Osteoblast (primary cell): ENCODE measurements at regions not wholly inside any gene's neighbourhood (a gene's known extent, or its start where the extent isn't known, plus 50 kb on each side); places are given as distances from the start of the nearest gene placed in this dataset.

ENCODE experiments used
- DNase-seq: peaks from one replicate; pipeline ENCODE4 v3.0.0; 2011; ENCODE audit warnings: low spot score, mixed read lengths; ENCODE audit not compliant: insufficient read length; ENCODE audit errors: missing footprints
- H2AFZ ChIP-seq: 2 replicates; pipeline ENCODE4 v1.6.0; 2011; ENCODE audit warnings: mild to moderate bottlenecking, low read length
- H3K27ac ChIP-seq: 2 replicates; pipeline ENCODE4 v1.5.1; 2011; ENCODE audit warnings: mild to moderate bottlenecking, low read depth, low read length, moderate library complexity
- H3K27me3 ChIP-seq: 2 replicates; pipeline ENCODE4 v1.6.0; 2012; ENCODE audit warnings: mild to moderate bottlenecking, control low read depth, inconsistent platforms, low read length, moderate library complexity; ENCODE audit not compliant: insufficient read depth
- H3K36me3 ChIP-seq: 2 replicates; pipeline ENCODE4 v1.5.1; 2011; ENCODE audit warnings: mild to moderate bottlenecking, low read length, control low read depth, moderate library complexity; ENCODE audit not compliant: insufficient read depth
- H3K4me1 ChIP-seq: 2 replicates; pipeline ENCODE4 v1.5.1; 2011; ENCODE audit warnings: mild to moderate bottlenecking, low read length, control low read depth, moderate library complexity; ENCODE audit not compliant: insufficient read depth
- H3K4me2 ChIP-seq: 2 replicates; pipeline ENCODE4 v1.6.0; 2011; ENCODE audit warnings: mild to moderate bottlenecking, low read length; ENCODE audit not compliant: insufficient read depth
- H3K4me3 ChIP-seq: fragments of 200-600 bp; sonication (generic); 3 replicates; pipeline ENCODE4 v1.5.1; 2012; ENCODE audit warnings: mild to moderate bottlenecking, low read length, inconsistent platforms; ENCODE audit not compliant: insufficient read depth
- H3K79me2 ChIP-seq: 2 replicates; pipeline ENCODE4 v1.6.0; 2012; ENCODE audit warnings: mild to moderate bottlenecking, low read length, control low read depth, inconsistent platforms; ENCODE audit not compliant: insufficient read depth
- H3K9me3 ChIP-seq: 2 replicates; pipeline ENCODE4 v1.5.1; 2011; ENCODE audit warnings: low read depth, low read length, control low read depth
- H4K20me1 ChIP-seq: 2 replicates; pipeline ENCODE4 v1.6.0; 2012; ENCODE audit warnings: mild to moderate bottlenecking, low read length, control low read depth; ENCODE audit not compliant: insufficient read depth
- TF ChIP-seq, protein P1 (sequence below): IDR thresholded peaks from 2 replicates; pipeline ENCODE4 v1.5.1; 2011; ENCODE audit warnings: mild to moderate bottlenecking, low read depth, low read length, moderate library complexity; ENCODE audit errors: extremely low read depth

DNA sequence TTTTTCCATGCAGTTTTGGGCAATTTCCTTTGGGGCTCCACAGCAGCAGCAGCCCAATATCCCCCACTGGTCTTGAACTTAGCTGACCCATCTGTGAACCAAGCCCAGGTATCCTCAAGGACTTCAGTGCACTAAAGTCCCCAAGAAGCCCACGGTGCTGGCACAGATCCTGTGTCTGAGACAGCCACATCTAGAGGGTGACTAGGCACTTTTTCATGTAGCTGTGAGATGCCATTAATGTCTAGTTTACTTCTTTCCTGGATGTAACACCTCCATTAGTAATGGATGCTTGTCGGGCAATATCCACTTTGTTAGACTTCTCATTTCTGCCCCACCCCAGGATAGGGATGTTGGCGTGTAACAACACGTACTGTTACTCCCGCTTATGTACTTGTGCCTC is 117.9 kb downstream of the GPCPD1 start:
- no peaks in the 10 kb centered on the region for H3K9me3 ChIP-seq
- H3K4me3 ChIP-seq, result no peak overlapping the region
- no peaks in the 10 kb centered on the region for H3K36me3 ChIP-seq
- H3K4me2 ChIP-seq, result no peak overlapping the region
- no peaks in the 10 kb centered on the region for H3K4me1 ChIP-seq
- no peaks in the 10 kb centered on the region for H4K20me1 ChIP-seq
- H3K27me3 ChIP-seq, result peaks cover 3% of the 10 kb centered on the region
- DNase-seq, result no peak
- no peak overlapping the region for H3K27ac ChIP-seq
- TF ChIP-seq, protein P1, sequence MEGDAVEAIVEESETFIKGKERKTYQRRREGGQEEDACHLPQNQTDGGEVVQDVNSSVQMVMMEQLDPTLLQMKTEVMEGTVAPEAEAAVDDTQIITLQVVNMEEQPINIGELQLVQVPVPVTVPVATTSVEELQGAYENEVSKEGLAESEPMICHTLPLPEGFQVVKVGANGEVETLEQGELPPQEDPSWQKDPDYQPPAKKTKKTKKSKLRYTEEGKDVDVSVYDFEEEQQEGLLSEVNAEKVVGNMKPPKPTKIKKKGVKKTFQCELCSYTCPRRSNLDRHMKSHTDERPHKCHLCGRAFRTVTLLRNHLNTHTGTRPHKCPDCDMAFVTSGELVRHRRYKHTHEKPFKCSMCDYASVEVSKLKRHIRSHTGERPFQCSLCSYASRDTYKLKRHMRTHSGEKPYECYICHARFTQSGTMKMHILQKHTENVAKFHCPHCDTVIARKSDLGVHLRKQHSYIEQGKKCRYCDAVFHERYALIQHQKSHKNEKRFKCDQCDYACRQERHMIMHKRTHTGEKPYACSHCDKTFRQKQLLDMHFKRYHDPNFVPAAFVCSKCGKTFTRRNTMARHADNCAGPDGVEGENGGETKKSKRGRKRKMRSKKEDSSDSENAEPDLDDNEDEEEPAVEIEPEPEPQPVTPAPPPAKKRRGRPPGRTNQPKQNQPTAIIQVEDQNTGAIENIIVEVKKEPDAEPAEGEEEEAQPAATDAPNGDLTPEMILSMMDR, result no peak
- H3K79me2 ChIP-seq, result no peaks in the 10 kb centered on the region
- H2AFZ ChIP-seq, result no peak overlapping the region

DNA sequence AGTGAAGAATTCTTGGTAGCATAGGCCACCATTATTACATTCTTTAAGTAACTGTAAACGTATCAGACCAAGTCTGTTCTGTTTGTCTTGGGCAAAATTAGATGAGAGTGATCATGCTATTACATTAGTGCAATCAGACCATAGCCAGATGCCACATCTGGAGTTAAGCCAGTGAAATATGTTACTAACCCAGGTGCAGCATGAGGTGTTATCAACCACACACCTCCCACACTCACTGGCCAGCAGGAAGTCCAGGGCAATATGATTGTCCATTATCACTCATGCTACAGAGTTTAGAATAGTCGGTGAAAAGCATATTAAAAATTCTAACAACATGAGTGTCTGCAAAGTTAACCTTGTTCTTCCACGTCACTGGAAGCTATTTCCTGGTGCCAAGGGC is 119.4 kb downstream of the GPCPD1 start:
- Histone ChIP-seq H3K36me3 (no peaks in the 10 kb centered on the region), H3K27ac (no peak overlapping the region), H3K79me2 (no peaks in the 10 kb centered on the region), H3K27me3 (peaks cover 3% of the 10 kb centered on the region), H3K9me3 (no peaks in the 10 kb centered on the region), H3K4me3 (no peak overlapping the region), H3K4me1 (no peaks in the 10 kb centered on the region), H4K20me1 (no peaks in the 10 kb centered on the region), H3K4me2 (no peak overlapping the region), H2AFZ (no peak overlapping the region)
- no peak for DNase-seq
- TF ChIP-seq, protein P1, result no peak

DNA sequence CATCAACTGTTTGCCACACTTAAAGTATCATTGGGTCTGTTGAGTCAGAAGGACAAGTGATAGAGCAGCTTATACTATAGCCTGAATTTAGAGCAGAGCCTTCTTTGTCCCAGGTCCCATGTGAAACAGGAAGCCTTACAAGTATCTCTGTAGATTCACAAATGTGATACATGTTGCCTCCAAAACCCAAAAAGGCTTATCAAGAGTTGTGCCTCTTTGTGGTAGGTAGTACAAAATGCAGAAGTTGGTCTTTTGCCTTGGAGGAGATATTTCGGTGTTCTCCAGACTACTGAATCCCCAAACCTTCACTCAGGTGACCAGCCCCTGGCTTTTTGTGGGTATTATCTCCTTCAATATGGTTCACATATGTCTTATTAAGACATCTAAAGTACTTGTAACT is 121.2 kb downstream of the GPCPD1 start:
- no peaks in the 10 kb centered on the region for H3K4me1 ChIP-seq
- H3K79me2 ChIP-seq, result no peaks in the 10 kb centered on the region
- H4K20me1 ChIP-seq, result no peaks in the 10 kb centered on the region
- H3K27ac ChIP-seq, result no peak overlapping the region
- no peaks in the 10 kb centered on the region for H3K36me3 ChIP-seq
- H3K9me3 ChIP-seq, result no peaks in the 10 kb centered on the region
- no peak for DNase-seq
- TF ChIP-seq, protein P1, result no peak
- no peak overlapping the region for H3K4me3 ChIP-seq
- H3K4me2 ChIP-seq, result no peak overlapping the region
- H2AFZ ChIP-seq, result no peak overlapping the region
- peaks cover 5% of the 10 kb centered on the region for H3K27me3 ChIP-seq

DNA sequence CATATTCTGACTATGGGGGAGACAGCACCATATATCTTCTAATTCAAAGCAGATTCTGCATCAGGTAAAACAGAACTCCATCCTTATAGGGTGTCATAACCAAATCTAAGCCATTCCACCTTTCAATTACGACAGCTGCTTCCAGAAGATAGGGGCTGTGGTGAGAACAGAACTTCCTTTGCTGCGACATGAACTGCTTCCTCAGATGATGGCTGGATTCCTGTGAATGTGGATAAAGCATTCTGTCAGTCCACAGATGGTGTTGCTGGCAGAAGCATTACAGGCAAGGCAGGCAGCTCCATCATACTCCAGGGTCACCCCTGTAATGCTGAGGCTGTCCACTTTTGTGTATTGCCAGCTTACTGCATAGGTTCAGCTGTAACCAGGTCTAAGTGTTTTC is 122.0 kb downstream of the GPCPD1 start:
- Histone ChIP-seq H3K4me2 (no peak overlapping the region), H2AFZ (no peak overlapping the region), H3K36me3 (no peaks in the 10 kb centered on the region), H3K27me3 (peaks cover 6% of the 10 kb centered on the region), H4K20me1 (no peaks in the 10 kb centered on the region), H3K27ac (no peak overlapping the region), H3K79me2 (no peaks in the 10 kb centered on the region), H3K4me3 (no peak overlapping the region), H3K9me3 (no peaks in the 10 kb centered on the region), H3K4me1 (no peaks in the 10 kb centered on the region)
- DNase-seq, result no peak
- TF ChIP-seq, protein P1, result no peak
